GM12878 (cell line): ENCODE measurements at regions not wholly inside any gene's neighbourhood (a gene's known extent, or its start where the extent isn't known, plus 50 kb on each side); places are given as distances from the start of the nearest gene placed in this dataset.

ENCODE experiments used
- ATAC-seq: fragments of 200-7000 bp; cut with Tn5 transposase; 3 replicates; pipeline ENCODE4 v1.9.1; 2020; ENCODE audit warnings: mild to moderate bottlenecking, moderate library complexity
- BruUV-seq: library from RNA; stranded (reverse); fragments of 400-500 nt; replicated peaks from 2 replicates; lab custom pipeline; 2021; lab: Mats Ljungman, UMichigan
- CTCF ChIA-PET: fragments of 300-600 bp; sonication (Branson Sonifier 250); formaldehyde crosslinking; extraction: SDS; loops from one replicate; lab custom pipeline; 2021; ENCODE audit warnings: inconsistent platforms; lab: Yijun Ruan, JAX
- POLR2A ChIA-PET: fragments of 350-600 bp; formaldehyde crosslinking; extraction: SDS; loops from one replicate; lab custom pipeline; 2021; ENCODE audit warnings: inconsistent platforms; lab: Charles Lee
- RAD21 ChIA-PET: fragments of 300-600 bp; sonication (Branson Sonifier 250); formaldehyde crosslinking; loops from one replicate; lab custom pipeline; 2023; ENCODE audit warnings: antibody characterized with exemption; ENCODE audit not compliant: unreplicated experiment; lab: Charles Lee
- SMC1A ChIA-PET: fragments of 300-600 bp; sonication (Branson Sonifier 250); formaldehyde crosslinking; loops from one replicate; lab custom pipeline; 2023; ENCODE audit not compliant: unreplicated experiment, uncharacterized antibody; lab: Charles Lee
- DNase-seq: peaks from one replicate; pipeline ENCODE4 v3.0.0-alpha.2; 2011; ENCODE audit warnings: low read depth, low spot score
- FAIRE-seq: peaks from 3 replicates; lab custom pipeline; 2011; peaks lifted over from hg19 to GRCh38; lab: Jason Lieb, UNC
- H2AFZ ChIP-seq: 2 replicates; pipeline ENCODE4 v1.6.0; 2011; ENCODE audit warnings: low read depth, low read length, control low read depth; ENCODE audit not compliant: control insufficient read depth
- H3K27ac ChIP-seq: 2 replicates; pipeline ENCODE4 v1.5.1; 2011; ENCODE audit warnings: control low read depth; ENCODE audit not compliant: control insufficient read depth, insufficient read depth
- H3K27me3 ChIP-seq, 2 experiments: replicated peaks in 1 of 2; 2 replicates each; pipeline versions ENCODE4 v1.6.0 to v1.6.1; 2011; ENCODE audit warnings: low read length in 1 of 2; ENCODE audit not compliant: control insufficient read depth in 2 of 2, insufficient read depth in 2 of 2
- H3K36me3 ChIP-seq, 2 experiments: 2 replicates each; pipeline ENCODE4 v1.5.1; 2011; ENCODE audit warnings: low read length in 1 of 2; ENCODE audit not compliant: control insufficient read depth in 2 of 2, insufficient read depth in 2 of 2
- H3K4me1 ChIP-seq: 2 replicates; pipeline ENCODE4 v1.6.1; 2011; ENCODE audit warnings: mild to moderate bottlenecking, low read length, moderate library complexity, mixed read lengths; ENCODE audit not compliant: control insufficient read depth, insufficient read depth
- H3K4me2 ChIP-seq: 2 replicates; pipeline ENCODE4 v1.6.0; 2011; ENCODE audit warnings: control low read depth; ENCODE audit not compliant: control insufficient read depth, insufficient read depth
- H3K4me3 ChIP-seq: fragments of 200-600 bp; sonication (generic); 2 replicates; pipeline ENCODE4 v1.5.1; 2016
- H3K79me2 ChIP-seq: 2 replicates; pipeline ENCODE4 v1.6.0; 2011; ENCODE audit warnings: low read length; ENCODE audit not compliant: control insufficient read depth, insufficient read depth
- H3K9ac ChIP-seq: 2 replicates; pipeline ENCODE4 v1.8.0; 2011; ENCODE audit warnings: low read length, control low read depth, mixed read lengths; ENCODE audit not compliant: control insufficient read depth, insufficient read depth
- H3K9me3 ChIP-seq: replicated peaks from 3 replicates; pipeline ENCODE4 v1.5.1; 2011; ENCODE audit warnings: mild to moderate bottlenecking, low read length; ENCODE audit not compliant: control insufficient read depth, insufficient read depth
- H4K20me1 ChIP-seq: 2 replicates; pipeline ENCODE4 v1.6.0; 2011; ENCODE audit not compliant: control insufficient read depth, insufficient read depth
- CEBPB ChIP-seq, 2 experiments: fragments of 150-350 bp in 1 of 2; IDR thresholded peaks; 2 replicates each; pipeline ENCODE4 v1.6.1; 2012 to 2014; ENCODE audit warnings: low read depth in 2 of 2, low read length in 2 of 2, borderline replicate concordance in 1 of 2, inconsistent platforms in 1 of 2
- ESRRA ChIP-seq: IDR thresholded peaks from 2 replicates; pipeline ENCODE4 v1.6.1; 2012; ENCODE audit warnings: mild to moderate bottlenecking, low read length, improper control_type of control experiment
- ETV6 ChIP-seq, 2 experiments: fragments of 450-650 bp in 1 of 2; IDR thresholded peaks in 1 of 2; conservative IDR thresholded peaks in 1 of 2; 2 replicates each; pipeline ENCODE4 v1.6.1; 2014; ENCODE audit warnings: antibody characterized with exemption in 1 of 2, borderline replicate concordance in 1 of 2, low read depth in 1 of 2, mild to moderate bottlenecking in 1 of 2, moderate library complexity in 1 of 2
- GABPA ChIP-seq: IDR thresholded peaks from 2 replicates; pipeline ENCODE4 v1.6.1; 2014; ENCODE audit warnings: antibody characterized with exemption, low read depth, mild to moderate bottlenecking, inconsistent platforms
- MLLT1 ChIP-seq: fragments of 450-650 bp; IDR thresholded peaks from 2 replicates; pipeline ENCODE4 v1.6.1; 2016; ENCODE audit warnings: mild to moderate bottlenecking
- NKRF ChIP-seq: fragments of 450-650 bp; conservative IDR thresholded peaks from 2 replicates; pipeline ENCODE4 v1.6.1; 2017; ENCODE audit warnings: mild to moderate bottlenecking, moderate library complexity
- POLR2AphosphoS2 ChIP-seq: IDR thresholded peaks from 2 replicates; pipeline ENCODE4 v1.6.1; 2011; ENCODE audit warnings: low read depth, mild to moderate bottlenecking, low read length, improper control_type of control experiment, moderate library complexity
- RELB ChIP-seq: fragments of 450-650 bp; IDR thresholded peaks from 2 replicates; pipeline ENCODE4 v1.6.1; 2017; ENCODE audit warnings: low read depth, mild to moderate bottlenecking, moderate library complexity
- SMAD1 ChIP-seq: fragments of 450-650 bp; IDR thresholded peaks from 2 replicates; pipeline ENCODE4 v1.6.1; 2018; ENCODE audit warnings: mild to moderate bottlenecking, low read depth; ENCODE audit not compliant: partially characterized antibody
- SMAD5 ChIP-seq: IDR thresholded peaks from 2 replicates; pipeline ENCODE4 v1.6.1; 2016; ENCODE audit warnings: antibody characterized with exemption, low read depth
- SUZ12 ChIP-seq: fragments of 200-600 bp; sonication (generic); IDR thresholded peaks from one replicate; pipeline ENCODE4 v1.6.1; 2018; ENCODE audit warnings: antibody characterized with exemption, mild to moderate bottlenecking; ENCODE audit not compliant: unreplicated experiment
- WGBS: methylation state at CpG from one replicate; pipeline ENCODE4 v1.1.6; 2016; ENCODE audit warnings: low lambda C conversion rate; ENCODE audit not compliant: insufficient replicate concordance, insufficient coverage; ENCODE audit errors: missing lambda C conversion rate; 5-methylcytosine and 5-hydroxymethylcytosine counted together
- in situ Hi-C: fragments of 300-500 bp; cut with MboI; formaldehyde crosslinking; loops from 9 replicates; pipeline ENCODE4 v1.14.3; 2018; ENCODE audit warnings: mixed read lengths
- intact Hi-C: fragments of 100-400 bp; cut with micrococcal nuclease; formaldehyde crosslinking; loops from one replicate; pipeline ENCODE4 v1.14.2; 2022; ENCODE audit not compliant: unreplicated experiment
- TF ChIP-seq, protein P1 (sequence below): fragments of 450-650 bp; IDR thresholded peaks from 2 replicates; pipeline ENCODE4 v1.6.1; 2017; ENCODE audit warnings: mild to moderate bottlenecking, moderate library complexity

DNA sequence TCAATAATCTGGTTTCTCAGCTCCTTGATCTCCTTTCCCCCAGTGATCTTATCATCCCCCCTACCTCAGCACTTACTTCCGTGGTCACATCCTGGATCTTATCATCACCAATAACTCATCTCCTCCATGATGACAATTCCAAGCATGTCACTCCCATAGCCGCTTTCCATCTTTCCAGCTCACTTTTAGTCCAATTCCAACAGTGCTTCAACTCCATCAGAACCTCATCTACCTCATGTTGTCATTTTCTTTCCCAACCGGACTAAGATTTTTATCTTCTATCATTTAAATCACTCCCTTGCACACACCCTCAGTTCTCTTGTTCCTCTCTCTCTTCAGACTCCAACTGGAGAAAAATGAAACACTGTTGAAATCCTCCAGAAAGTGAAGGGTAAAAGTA lies 75.9 kb upstream of the UBE2E2 start:
- Histone ChIP-seq H3K9me3 (no peaks in the 10 kb centered on the region), H3K27ac (no peak overlapping the region), H3K9ac (no peak overlapping the region), H3K27me3 (peaks cover 0 to 1% of the 10 kb centered on the region in 2 experiments; a peak in 1 of 4 replicates), H3K4me1 (no peaks in the 10 kb centered on the region), H3K4me3 (no peak overlapping the region), H4K20me1 (no peaks in the 10 kb centered on the region), H3K4me2 (no peak overlapping the region), H3K36me3 (no peaks in the 10 kb centered on the region), H3K79me2 (no peaks in the 10 kb centered on the region), H2AFZ (no peak overlapping the region)
- no TSS peak for BruUV-seq
- intact Hi-C loops (no loop called here), in situ Hi-C loops (no loop called here)
- ChIA-PET SMC1A (interaction anchor here (1.2 kb wide), 1 partner anchor 13 kb away, joined by 3 read pairs; no protein-coding TSS in a partner anchor), CTCF (no interaction called here), RAD21 (no interaction called here), POLR2A (interaction anchor here (0.6 kb wide), 1 partner anchor 256 kb away, joined by 8 read pairs; no protein-coding TSS in a partner anchor)
- ATAC-seq (no peak), DNase-seq (no peak), FAIRE-seq (no peak)
- WGBS: 83% methylated on average over 3 of the region's 3 CpGs
- TF ChIP-seq RELB: no peak
- no peak for TF ChIP-seq NKRF
- no peak for TF ChIP-seq SMAD5
- TF ChIP-seq SUZ12: no peak
- TF ChIP-seq POLR2AphosphoS2: no peak
- TF ChIP-seq, protein P1, sequence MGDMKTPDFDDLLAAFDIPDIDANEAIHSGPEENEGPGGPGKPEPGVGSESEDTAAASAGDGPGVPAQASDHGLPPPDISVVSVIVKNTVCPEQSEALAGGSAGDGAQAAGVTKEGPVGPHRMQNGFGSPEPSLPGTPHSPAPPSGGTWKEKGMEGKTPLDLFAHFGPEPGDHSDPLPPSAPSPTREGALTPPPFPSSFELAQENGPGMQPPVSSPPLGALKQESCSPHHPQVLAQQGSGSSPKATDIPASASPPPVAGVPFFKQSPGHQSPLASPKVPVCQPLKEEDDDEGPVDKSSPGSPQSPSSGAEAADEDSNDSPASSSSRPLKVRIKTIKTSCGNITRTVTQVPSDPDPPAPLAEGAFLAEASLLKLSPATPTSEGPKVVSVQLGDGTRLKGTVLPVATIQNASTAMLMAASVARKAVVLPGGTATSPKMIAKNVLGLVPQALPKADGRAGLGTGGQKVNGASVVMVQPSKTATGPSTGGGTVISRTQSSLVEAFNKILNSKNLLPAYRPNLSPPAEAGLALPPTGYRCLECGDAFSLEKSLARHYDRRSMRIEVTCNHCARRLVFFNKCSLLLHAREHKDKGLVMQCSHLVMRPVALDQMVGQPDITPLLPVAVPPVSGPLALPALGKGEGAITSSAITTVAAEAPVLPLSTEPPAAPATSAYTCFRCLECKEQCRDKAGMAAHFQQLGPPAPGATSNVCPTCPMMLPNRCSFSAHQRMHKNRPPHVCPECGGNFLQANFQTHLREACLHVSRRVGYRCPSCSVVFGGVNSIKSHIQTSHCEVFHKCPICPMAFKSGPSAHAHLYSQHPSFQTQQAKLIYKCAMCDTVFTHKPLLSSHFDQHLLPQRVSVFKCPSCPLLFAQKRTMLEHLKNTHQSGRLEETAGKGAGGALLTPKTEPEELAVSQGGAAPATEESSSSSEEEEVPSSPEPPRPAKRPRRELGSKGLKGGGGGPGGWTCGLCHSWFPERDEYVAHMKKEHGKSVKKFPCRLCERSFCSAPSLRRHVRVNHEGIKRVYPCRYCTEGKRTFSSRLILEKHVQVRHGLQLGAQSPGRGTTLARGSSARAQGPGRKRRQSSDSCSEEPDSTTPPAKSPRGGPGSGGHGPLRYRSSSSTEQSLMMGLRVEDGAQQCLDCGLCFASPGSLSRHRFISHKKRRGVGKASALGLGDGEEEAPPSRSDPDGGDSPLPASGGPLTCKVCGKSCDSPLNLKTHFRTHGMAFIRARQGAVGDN: no peak
- no peak for TF ChIP-seq ESRRA
- no peak for TF ChIP-seq SMAD1
- no peak for TF ChIP-seq MLLT1
- no peak for TF ChIP-seq ETV6 (conservative IDR thresholded peaks at IDR 0.05 in 1 of 2, IDR thresholded peaks at IDR 0.05 in 1 of 2; ENCODE audit: borderline replicate concordance in 1 of 2, low read depth in 1 of 2)
- TF ChIP-seq CEBPB (IDR thresholded peaks at IDR 0.05; ENCODE audit: borderline replicate concordance in 1 of 2, low read depth in 2 of 2, low read length in 2 of 2): no peak
- no peak for TF ChIP-seq GABPA
